NB4 (cell line): ENCODE measurements at regions not wholly inside any gene's neighbourhood (a gene's known extent, or its start where the extent isn't known, plus 50 kb on each side); places are given as distances from the start of the nearest gene placed in this dataset.
"Not testable (repeated sequence)": the region's sequence is repeated elsewhere in the genome, so short reads cannot be mapped to it uniquely, and the experiment has no call there.

Experiments
- DNase-seq: peaks from one replicate; pipeline ENCODE4 v3.0.0; 2010; ENCODE audit warnings: low read depth
- H3K4me3 ChIP-seq: one replicate; pipeline ENCODE4 v1.5.1; 2011; ENCODE audit warnings: mild to moderate bottlenecking, low read depth, low read length, moderate library complexity
- MYC ChIP-seq: IDR thresholded peaks from 2 replicates; pipeline ENCODE4 v1.6.1; 2011; ENCODE audit warnings: low read depth, low read length
- POLR2A ChIP-seq: IDR thresholded peaks from 2 replicates; pipeline ENCODE4 v1.6.1; 2011; ENCODE audit warnings: mild to moderate bottlenecking; ENCODE audit not compliant: insufficient read length; ENCODE audit errors: extremely low read depth
- TF ChIP-seq, protein P1 (sequence below): IDR thresholded peaks from 2 replicates; pipeline ENCODE4 v1.6.1; 2011; ENCODE audit warnings: low read depth, low read length
- TF ChIP-seq, protein P2 (sequence below): IDR thresholded peaks from one replicate; pipeline ENCODE4 v1.5.1; 2012; ENCODE audit warnings: low read depth, low read length

DNA sequence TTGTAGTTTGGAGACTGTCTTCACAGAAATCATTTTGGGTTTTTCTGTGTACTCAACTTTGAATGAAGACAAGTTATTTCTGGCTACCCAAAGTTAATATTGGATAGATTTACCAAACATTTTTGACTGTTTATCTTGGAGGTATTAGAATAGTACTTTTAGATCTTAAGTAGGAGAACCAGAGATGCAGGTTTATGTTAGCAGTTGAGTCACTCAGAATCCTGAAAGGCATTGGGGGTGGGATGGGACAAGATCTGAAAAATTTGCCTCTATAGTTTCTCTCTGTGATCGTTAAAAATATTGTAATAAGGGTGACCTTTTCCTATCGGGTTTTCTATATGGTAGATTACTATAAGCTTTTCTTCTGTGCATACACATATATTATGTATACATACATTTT lies 112.3 kb downstream of the TTC6 start:
- DNase-seq: no peak
- TF ChIP-seq, protein P1, sequence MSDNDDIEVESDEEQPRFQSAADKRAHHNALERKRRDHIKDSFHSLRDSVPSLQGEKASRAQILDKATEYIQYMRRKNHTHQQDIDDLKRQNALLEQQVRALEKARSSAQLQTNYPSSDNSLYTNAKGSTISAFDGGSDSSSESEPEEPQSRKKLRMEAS: no peak
- TF ChIP-seq, protein P2, sequence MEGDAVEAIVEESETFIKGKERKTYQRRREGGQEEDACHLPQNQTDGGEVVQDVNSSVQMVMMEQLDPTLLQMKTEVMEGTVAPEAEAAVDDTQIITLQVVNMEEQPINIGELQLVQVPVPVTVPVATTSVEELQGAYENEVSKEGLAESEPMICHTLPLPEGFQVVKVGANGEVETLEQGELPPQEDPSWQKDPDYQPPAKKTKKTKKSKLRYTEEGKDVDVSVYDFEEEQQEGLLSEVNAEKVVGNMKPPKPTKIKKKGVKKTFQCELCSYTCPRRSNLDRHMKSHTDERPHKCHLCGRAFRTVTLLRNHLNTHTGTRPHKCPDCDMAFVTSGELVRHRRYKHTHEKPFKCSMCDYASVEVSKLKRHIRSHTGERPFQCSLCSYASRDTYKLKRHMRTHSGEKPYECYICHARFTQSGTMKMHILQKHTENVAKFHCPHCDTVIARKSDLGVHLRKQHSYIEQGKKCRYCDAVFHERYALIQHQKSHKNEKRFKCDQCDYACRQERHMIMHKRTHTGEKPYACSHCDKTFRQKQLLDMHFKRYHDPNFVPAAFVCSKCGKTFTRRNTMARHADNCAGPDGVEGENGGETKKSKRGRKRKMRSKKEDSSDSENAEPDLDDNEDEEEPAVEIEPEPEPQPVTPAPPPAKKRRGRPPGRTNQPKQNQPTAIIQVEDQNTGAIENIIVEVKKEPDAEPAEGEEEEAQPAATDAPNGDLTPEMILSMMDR: no peak
- TF ChIP-seq POLR2A (no peak), MYC (no peak)
- H3K4me3 ChIP-seq: no peak overlapping the region

DNA sequence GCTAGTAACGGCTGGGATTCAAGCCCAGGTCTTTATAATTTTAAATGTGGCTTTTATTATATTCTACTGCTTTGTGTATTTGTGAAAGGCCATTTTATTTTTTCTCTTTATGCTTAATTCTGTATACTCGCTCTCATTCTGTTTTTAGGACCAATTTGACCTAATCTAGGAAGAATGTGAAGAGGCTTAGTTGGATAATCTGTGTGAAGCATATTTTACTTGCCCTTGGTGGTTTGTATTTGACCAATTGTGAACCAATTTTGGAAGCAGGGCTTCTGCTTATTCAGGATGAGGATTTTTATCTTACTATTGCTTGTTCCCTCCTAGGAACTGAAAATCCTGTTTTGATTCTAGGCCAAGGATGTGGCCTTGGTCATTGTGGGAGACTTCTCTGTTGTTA lies 113.1 kb downstream of the TTC6 start:
- no peak overlapping the region for H3K4me3 ChIP-seq
- no peak for DNase-seq
- TF ChIP-seq POLR2A (no peak), MYC (no peak)
- TF ChIP-seq, protein P1: no peak
- TF ChIP-seq, protein P2: no peak

DNA sequence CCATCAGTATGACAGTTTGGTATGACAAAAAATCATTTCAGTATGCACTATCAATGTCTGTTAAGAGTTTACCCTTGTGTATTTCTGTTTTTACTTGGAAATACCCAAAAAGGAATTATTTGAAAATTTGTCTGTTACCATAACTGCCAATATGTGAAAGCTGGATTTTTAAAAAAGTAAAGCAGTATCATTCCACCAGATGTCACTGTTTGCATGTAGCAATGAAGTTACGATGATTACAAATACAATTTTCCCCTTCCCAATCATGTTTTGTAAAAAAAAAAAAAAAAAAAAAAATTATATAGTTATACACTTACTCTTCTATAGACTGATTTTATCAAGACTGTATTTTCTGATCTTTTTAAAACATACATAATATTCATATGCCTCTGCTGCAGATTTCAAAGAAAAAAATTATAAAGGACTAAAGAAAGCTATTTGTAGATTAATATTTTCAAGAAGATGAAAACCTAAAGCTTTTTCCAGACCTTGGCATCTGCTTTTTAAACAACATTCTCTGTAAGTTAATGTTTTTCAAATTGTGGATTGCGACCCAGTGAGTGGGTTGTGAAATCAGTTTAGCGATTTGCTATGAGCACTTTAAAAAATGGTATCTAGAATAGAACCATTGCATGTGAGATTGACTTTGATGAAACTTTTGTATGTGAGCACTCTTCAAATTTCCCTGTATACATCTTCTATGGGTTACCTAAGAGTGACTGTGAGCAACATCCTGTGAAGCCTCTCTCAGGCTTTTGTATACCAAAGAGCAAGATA lies 114.2 kb downstream of the TTC6 start:
- peak; percentile 2 for DNase-seq

DNA sequence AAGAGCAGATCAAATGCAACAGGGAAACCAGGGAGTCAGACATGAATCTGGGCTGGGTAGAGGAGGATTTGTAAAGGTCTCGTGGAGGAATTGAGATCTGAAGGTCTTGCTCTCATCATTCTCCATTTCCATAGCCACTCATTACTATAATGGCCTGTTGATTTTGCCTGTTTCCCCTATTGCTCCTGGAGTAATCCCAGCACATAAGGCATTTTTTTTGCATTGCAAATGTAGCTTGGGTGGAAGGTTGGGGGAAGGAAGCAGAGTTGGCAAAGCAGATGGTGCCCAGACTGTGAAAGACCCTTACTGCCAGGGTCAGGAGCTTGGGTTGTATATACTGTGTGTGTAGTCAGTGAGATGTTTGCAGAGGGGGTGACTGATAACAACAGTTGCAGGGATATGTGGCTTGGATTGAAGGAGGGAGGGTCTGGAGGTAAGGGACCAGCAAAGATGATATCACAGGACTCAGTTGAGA lies 116.0 kb downstream of the TTC6 start:
- H3K4me3 ChIP-seq: no peak overlapping the region
- no peak for DNase-seq
- TF ChIP-seq, protein P1: no peak
- TF ChIP-seq, protein P2: no peak
- TF ChIP-seq MYC (no peak), POLR2A (no peak)

More for the DNA sequence above, 114.2 kb downstream of the TTC6 start:
- TF ChIP-seq, protein P2: peak; percentile 8
- no peak for TF ChIP-seq MYC
- H3K4me3 ChIP-seq: no peak overlapping the region

DNA sequence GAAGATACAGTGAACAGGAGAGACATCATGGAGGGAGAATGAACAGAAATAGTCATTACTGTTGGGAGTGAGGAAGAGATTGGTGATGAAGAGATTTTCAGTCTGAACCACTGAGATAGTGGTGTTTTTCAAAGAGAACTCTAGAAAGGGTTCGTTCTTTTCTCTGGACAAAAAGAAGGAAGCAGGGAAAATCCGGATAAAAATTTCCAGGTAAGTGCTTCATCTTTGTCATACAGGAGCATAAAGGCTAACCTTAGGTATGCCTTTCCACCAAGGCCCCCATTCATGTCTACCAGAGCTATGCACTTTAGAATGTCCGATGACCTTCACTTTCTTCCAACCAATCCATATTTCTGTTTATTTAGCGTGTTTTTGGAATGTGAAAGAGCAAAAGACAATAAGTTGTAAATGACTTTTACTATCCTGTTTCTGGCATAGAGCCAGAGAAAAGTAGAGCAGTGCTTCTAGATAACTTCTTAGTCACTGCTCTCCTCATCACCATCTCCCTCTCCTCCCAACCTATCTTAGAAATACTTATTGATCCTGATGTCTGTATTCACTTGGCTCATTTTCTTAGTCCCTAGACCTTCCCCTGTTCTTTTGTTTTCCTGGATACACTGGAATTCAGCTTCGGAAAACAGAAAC lies 116.5 kb downstream of the TTC6 start:
- DNase-seq: no peak
- TF ChIP-seq MYC (no peak), POLR2A (no peak)
- TF ChIP-seq, protein P2: no peak
- TF ChIP-seq, protein P1: no peak
- no peak overlapping the region for H3K4me3 ChIP-seq

DNA sequence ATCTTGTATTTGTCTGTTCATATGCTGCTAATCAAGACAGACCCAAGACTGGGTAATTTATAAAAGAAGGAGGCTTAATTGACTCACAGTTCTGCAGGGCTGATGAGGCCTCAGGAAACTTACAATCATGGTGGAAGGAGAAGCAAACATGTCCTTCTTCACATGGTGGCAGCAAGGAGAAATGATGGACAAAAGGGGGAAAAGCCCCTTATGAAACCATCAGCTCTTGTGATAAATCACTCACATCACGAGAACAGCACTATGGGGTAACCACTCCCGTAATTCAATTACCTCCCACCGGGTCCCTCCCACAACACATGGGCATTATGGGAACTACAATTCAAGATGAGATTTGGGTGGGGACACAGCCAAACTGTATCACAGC lies 117.0 kb downstream of the TTC6 start:
- H3K4me3 ChIP-seq, DNase-seq: not testable (repeated sequence)
